GM23338 (cell line): ENCODE measurements at regions not wholly inside any gene's neighbourhood (a gene's known extent, or its start where the extent isn't known, plus 50 kb on each side); places are given as distances from the start of the nearest gene placed in this dataset.

Source experiments
- CREB1 ChIP-seq: fragments of 250-450 bp; sonication (Bioruptor Pico); IDR thresholded peaks from 2 replicates; pipeline ENCODE4 v1.5.0; 2020; ENCODE audit warnings: low read depth, mild to moderate bottlenecking, moderate library complexity
- CTCF ChIP-seq, 2 experiments: fragments of 200-600 bp in 1 of 2; sonication (generic) in 1 of 2; conservative IDR thresholded peaks; 2 replicates each; pipeline versions ENCODE4 v1.5.1 to v1.6.1; 2016 to 2017; ENCODE audit warnings: antibody characterized with exemption in 2 of 2, low read depth in 2 of 2, mild to moderate bottlenecking in 2 of 2, moderate library complexity in 1 of 2
- EZH2 ChIP-seq: fragments of 200-600 bp; sonication (generic); IDR thresholded peaks from one replicate; pipeline ENCODE4 v1.8.0; 2017; ENCODE audit warnings: antibody characterized with exemption, mild to moderate bottlenecking, low read depth; ENCODE audit not compliant: unreplicated experiment
- EZH2phosphoT487 ChIP-seq: fragments of 200-600 bp; sonication (generic); IDR thresholded peaks from one replicate; pipeline ENCODE4 v1.8.1; 2018; ENCODE audit warnings: antibody characterized with exemption; ENCODE audit not compliant: unreplicated experiment
- JUNB ChIP-seq: IDR thresholded peaks from one replicate; pipeline ENCODE4 v1.6.1; 2016; ENCODE audit warnings: antibody characterized with exemption; ENCODE audit not compliant: unreplicated experiment
- POLR2AphosphoS5 ChIP-seq: IDR thresholded peaks from 2 replicates; pipeline ENCODE4 v1.6.1; 2016; ENCODE audit warnings: antibody characterized with exemption, low read depth
- STAT1 ChIP-seq: IDR thresholded peaks from one replicate; pipeline ENCODE4 v1.6.1; 2016; ENCODE audit warnings: antibody characterized with exemption; ENCODE audit not compliant: unreplicated experiment
- TF ChIP-seq, protein P1 (sequence below): IDR thresholded peaks from 2 replicates; pipeline ENCODE4 v1.6.1; 2016; ENCODE audit warnings: antibody characterized with exemption
- TF ChIP-seq, protein P2 (sequence below): IDR thresholded peaks from one replicate; pipeline ENCODE4 v1.6.1; 2018; ENCODE audit warnings: antibody characterized with exemption; ENCODE audit not compliant: unreplicated experiment
- TF ChIP-seq, protein P3 (sequence below): fragments of 250-450 bp; sonication (Bioruptor Pico); IDR thresholded peaks from 2 replicates; pipeline ENCODE4 v1.5.0; 2020; ENCODE audit warnings: mild to moderate bottlenecking, moderate library complexity

DNA sequence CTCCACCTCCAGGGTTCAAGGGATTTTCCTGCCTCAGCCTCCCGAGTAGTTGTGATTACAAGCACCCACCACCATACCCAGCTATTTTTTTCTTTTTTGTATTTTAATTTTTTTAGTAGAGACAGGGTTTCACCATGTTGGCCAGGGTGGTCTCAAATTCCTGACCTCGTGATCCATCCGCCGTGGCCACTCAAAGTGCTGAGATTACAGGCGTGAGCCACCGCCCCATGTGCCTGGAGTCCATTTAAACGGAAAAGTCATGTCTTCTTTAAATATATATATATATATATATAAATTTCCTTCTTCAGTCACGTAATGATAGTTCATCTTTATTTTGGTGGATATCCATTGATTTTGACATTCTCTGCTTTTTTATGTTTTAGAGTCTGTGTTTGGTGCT, 264.0 kb upstream of the PITX2 start:
- TF ChIP-seq EZH2phosphoT487 (no peak), CTCF (conservative IDR thresholded peaks at IDR 0.05; ENCODE audit: low read depth in 2 of 2) (no peak), JUNB (no peak), EZH2 (no peak), POLR2AphosphoS5 (no peak), STAT1 (no peak), CREB1 (CRISPR knock-in tag) (no peak)
- TF ChIP-seq, protein P1, sequence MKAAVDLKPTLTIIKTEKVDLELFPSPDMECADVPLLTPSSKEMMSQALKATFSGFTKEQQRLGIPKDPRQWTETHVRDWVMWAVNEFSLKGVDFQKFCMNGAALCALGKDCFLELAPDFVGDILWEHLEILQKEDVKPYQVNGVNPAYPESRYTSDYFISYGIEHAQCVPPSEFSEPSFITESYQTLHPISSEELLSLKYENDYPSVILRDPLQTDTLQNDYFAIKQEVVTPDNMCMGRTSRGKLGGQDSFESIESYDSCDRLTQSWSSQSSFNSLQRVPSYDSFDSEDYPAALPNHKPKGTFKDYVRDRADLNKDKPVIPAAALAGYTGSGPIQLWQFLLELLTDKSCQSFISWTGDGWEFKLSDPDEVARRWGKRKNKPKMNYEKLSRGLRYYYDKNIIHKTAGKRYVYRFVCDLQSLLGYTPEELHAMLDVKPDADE = no peak
- TF ChIP-seq, protein P2, sequence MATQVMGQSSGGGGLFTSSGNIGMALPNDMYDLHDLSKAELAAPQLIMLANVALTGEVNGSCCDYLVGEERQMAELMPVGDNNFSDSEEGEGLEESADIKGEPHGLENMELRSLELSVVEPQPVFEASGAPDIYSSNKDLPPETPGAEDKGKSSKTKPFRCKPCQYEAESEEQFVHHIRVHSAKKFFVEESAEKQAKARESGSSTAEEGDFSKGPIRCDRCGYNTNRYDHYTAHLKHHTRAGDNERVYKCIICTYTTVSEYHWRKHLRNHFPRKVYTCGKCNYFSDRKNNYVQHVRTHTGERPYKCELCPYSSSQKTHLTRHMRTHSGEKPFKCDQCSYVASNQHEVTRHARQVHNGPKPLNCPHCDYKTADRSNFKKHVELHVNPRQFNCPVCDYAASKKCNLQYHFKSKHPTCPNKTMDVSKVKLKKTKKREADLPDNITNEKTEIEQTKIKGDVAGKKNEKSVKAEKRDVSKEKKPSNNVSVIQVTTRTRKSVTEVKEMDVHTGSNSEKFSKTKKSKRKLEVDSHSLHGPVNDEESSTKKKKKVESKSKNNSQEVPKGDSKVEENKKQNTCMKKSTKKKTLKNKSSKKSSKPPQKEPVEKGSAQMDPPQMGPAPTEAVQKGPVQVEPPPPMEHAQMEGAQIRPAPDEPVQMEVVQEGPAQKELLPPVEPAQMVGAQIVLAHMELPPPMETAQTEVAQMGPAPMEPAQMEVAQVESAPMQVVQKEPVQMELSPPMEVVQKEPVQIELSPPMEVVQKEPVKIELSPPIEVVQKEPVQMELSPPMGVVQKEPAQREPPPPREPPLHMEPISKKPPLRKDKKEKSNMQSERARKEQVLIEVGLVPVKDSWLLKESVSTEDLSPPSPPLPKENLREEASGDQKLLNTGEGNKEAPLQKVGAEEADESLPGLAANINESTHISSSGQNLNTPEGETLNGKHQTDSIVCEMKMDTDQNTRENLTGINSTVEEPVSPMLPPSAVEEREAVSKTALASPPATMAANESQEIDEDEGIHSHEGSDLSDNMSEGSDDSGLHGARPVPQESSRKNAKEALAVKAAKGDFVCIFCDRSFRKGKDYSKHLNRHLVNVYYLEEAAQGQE = no peak
- TF ChIP-seq, protein P3, sequence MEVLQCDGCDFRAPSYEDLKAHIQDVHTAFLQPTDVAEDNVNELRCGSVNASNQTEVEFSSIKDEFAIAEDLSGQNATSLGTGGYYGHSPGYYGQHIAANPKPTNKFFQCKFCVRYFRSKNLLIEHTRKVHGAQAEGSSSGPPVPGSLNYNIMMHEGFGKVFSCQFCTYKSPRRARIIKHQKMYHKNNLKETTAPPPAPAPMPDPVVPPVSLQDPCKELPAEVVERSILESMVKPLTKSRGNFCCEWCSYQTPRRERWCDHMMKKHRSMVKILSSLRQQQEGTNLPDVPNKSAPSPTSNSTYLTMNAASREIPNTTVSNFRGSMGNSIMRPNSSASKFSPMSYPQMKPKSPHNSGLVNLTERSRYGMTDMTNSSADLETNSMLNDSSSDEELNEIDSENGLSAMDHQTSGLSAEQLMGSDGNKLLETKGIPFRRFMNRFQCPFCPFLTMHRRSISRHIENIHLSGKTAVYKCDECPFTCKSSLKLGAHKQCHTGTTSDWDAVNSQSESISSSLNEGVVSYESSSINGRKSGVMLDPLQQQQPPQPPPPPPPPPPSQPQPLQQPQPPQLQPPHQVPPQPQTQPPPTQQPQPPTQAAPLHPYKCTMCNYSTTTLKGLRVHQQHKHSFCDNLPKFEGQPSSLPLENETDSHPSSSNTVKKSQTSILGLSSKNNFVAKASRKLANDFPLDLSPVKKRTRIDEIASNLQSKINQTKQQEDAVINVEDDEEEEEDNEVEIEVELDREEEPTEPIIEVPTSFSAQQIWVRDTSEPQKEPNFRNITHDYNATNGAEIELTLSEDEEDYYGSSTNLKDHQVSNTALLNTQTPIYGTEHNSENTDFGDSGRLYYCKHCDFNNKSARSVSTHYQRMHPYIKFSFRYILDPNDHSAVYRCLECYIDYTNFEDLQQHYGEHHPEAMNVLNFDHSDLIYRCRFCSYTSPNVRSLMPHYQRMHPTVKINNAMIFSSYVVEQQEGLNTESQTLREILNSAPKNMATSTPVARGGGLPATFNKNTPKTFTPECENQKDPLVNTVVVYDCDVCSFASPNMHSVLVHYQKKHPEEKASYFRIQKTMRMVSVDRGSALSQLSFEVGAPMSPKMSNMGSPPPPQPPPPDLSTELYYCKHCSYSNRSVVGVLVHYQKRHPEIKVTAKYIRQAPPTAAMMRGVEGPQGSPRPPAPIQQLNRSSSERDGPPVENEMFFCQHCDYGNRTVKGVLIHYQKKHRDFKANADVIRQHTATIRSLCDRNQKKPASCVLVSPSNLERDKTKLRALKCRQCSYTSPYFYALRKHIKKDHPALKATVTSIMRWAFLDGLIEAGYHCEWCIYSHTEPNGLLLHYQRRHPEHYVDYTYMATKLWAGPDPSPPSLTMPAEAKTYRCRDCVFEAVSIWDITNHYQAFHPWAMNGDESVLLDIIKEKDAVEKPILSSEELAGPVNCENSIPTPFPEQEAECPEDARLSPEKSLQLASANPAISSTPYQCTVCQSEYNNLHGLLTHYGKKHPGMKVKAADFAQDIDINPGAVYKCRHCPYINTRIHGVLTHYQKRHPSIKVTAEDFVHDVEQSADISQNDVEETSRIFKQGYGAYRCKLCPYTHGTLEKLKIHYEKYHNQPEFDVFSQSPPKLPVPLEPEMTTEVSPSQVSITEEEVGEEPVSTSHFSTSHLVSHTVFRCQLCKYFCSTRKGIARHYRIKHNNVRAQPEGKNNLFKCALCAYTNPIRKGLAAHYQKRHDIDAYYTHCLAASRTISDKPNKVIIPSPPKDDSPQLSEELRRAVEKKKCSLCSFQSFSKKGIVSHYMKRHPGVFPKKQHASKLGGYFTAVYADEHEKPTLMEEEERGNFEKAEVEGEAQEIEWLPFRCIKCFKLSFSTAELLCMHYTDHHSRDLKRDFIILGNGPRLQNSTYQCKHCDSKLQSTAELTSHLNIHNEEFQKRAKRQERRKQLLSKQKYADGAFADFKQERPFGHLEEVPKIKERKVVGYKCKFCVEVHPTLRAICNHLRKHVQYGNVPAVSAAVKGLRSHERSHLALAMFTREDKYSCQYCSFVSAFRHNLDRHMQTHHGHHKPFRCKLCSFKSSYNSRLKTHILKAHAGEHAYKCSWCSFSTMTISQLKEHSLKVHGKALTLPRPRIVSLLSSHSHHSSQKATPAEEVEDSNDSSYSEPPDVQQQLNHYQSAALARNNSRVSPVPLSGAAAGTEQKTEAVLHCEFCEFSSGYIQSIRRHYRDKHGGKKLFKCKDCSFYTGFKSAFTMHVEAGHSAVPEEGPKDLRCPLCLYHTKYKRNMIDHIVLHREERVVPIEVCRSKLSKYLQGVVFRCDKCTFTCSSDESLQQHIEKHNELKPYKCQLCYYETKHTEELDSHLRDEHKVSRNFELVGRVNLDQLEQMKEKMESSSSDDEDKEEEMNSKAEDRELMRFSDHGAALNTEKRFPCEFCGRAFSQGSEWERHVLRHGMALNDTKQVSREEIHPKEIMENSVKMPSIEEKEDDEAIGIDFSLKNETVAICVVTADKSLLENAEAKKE (CRISPR knock-in tag) = no peak
